SK-N-SH (cell line): ENCODE measurements at regions not wholly inside any gene's neighbourhood (a gene's known extent, or its start where the extent isn't known, plus 50 kb on each side); places are given as distances from the start of the nearest gene placed in this dataset.

Experiments
- CTCF ChIA-PET: fragments of 300-600, 350-600 bp; formaldehyde crosslinking; extraction: SDS; loops from one replicate; lab custom pipeline; 2021; lab: Yijun Ruan, JAX
- POLR2A ChIA-PET: fragments of 350-600 bp; sonication (Branson Sonifier 250); formaldehyde crosslinking; extraction: SDS; loops from one replicate; lab custom pipeline; 2020; ENCODE audit warnings: antibody characterized with exemption, inconsistent platforms; lab: Yijun Ruan, JAX
- DNase-seq: peaks from one replicate; pipeline ENCODE4 v3.0.0; 2012
- H2AFZ ChIP-seq: fragments of 200-600 bp; sonication (generic); 2 replicates; pipeline ENCODE4 v1.8.1; 2016; ENCODE audit warnings: antibody characterized with exemption, mild to moderate bottlenecking, low read depth
- H3F3A ChIP-seq: fragments of 200-600 bp; sonication (generic); replicated peaks from 2 replicates; pipeline ENCODE3; 2016; ENCODE audit warnings: antibody characterized with exemption, mild to moderate bottlenecking; ENCODE audit not compliant: insufficient read depth
- H3K27ac ChIP-seq, 2 experiments: fragments of 200-500 bp in 1 of 2; fragments of 200-600 bp in 1 of 2; sonication (Bioruptor generic) in 1 of 2; sonication (generic), shearing (Covaris generic) in 1 of 2; 2 replicates each; pipeline versions ENCODE4 v1.5.1 to v1.6.1; 2014 to 2016; ENCODE audit warnings: low read depth in 2 of 2, inconsistent platforms in 1 of 2, low read length in 1 of 2, mild to moderate bottlenecking in 1 of 2, mixed read lengths in 1 of 2
- H3K27me3 ChIP-seq: fragments of 200-600 bp; sonication (generic), shearing (Covaris generic); 2 replicates; pipeline ENCODE4 v1.6.1; 2016; ENCODE audit warnings: mixed run types; ENCODE audit not compliant: insufficient read depth
- H3K36me3 ChIP-seq, 2 experiments: fragments of 200-500 bp in 1 of 2; fragments of 200-600 bp in 1 of 2; sonication (Bioruptor generic) in 1 of 2; sonication (generic) in 1 of 2; replicated peaks in 1 of 2; 2 replicates each; pipeline versions ENCODE3 to v1.5.1; 2014 to 2016; ENCODE audit warnings: low read length in 1 of 2, mild to moderate bottlenecking in 1 of 2; ENCODE audit not compliant: insufficient read depth in 2 of 2, control insufficient read depth in 1 of 2
- H3K4me1 ChIP-seq, 2 experiments: fragments of 200-500 bp in 1 of 2; fragments of 200-600 bp in 1 of 2; sonication (Bioruptor generic) in 1 of 2; sonication (generic), shearing (Covaris generic) in 1 of 2; 2 replicates each; pipeline versions ENCODE4 v1.5.1 to v1.6.1; 2014 to 2016; ENCODE audit warnings: low read depth in 1 of 2, low read length in 1 of 2, mixed run types in 1 of 2; ENCODE audit not compliant: insufficient read depth in 2 of 2, control insufficient read depth in 1 of 2
- H3K4me2 ChIP-seq: fragments of 200-600 bp; sonication (generic), shearing (Covaris generic); 2 replicates; pipeline ENCODE4 v1.6.1; 2017; ENCODE audit warnings: mixed run types
- H3K4me3 ChIP-seq, 2 experiments: fragments of 200-500 bp in 1 of 2; fragments of 200-600 bp in 1 of 2; sonication (Bioruptor generic) in 1 of 2; sonication (generic), shearing (Covaris generic) in 1 of 2; 2 replicates each; pipeline versions ENCODE4 v1.5.1 to v1.8.1; 2014 to 2016; ENCODE audit warnings: low read depth in 2 of 2, inconsistent platforms in 1 of 2, low read length in 1 of 2, mild to moderate bottlenecking in 1 of 2, mixed read lengths in 1 of 2, moderate library complexity in 1 of 2
- H3K79me2 ChIP-seq: fragments of 200-600 bp; sonication (generic); 2 replicates; pipeline ENCODE4 v1.8.1; 2017; ENCODE audit warnings: mild to moderate bottlenecking; ENCODE audit not compliant: insufficient read depth
- H3K9ac ChIP-seq: fragments of 200-600 bp; sonication (generic); 2 replicates; pipeline ENCODE4 v1.6.1; 2017; ENCODE audit warnings: mixed run types
- H3K9me2 ChIP-seq: fragments of 200-600 bp; sonication (generic); 2 replicates; pipeline ENCODE4 v1.6.1; 2017; ENCODE audit warnings: mixed run types
- H3K9me3 ChIP-seq: fragments of 200-600 bp; sonication (generic); 2 replicates; pipeline ENCODE4 v1.6.1; 2017; ENCODE audit warnings: mixed run types, mild to moderate bottlenecking, moderate library complexity
- H4K20me1 ChIP-seq: fragments of 200-600 bp; sonication (generic); 2 replicates; pipeline ENCODE4 v1.6.1; 2017; ENCODE audit warnings: mild to moderate bottlenecking, mixed run types; ENCODE audit not compliant: insufficient read depth
- CHD2 ChIP-seq: fragments of 150-350 bp; IDR thresholded peaks from 2 replicates; pipeline ENCODE4 v1.6.1; 2018; ENCODE audit warnings: low read length; ENCODE audit not compliant: partially characterized antibody
- CTCF ChIP-seq: fragments of 200-600 bp; sonication (generic); IDR thresholded peaks from 2 replicates; pipeline ENCODE4 v1.6.1; 2017; ENCODE audit warnings: antibody characterized with exemption, mild to moderate bottlenecking, moderate library complexity
- ELF1 ChIP-seq: IDR thresholded peaks from 2 replicates; pipeline ENCODE4 v1.4.0; 2012
- EP300 ChIP-seq, 2 experiments: IDR thresholded peaks; 2 replicates each; pipeline versions ENCODE4 v1.4.0 to v1.6.1; 2012; ENCODE audit warnings: borderline replicate concordance in 1 of 2, low read depth in 1 of 2, low read length in 1 of 2
- EZH2phosphoT487 ChIP-seq: fragments of 200-600 bp; sonication (generic); IDR thresholded peaks from 2 replicates; pipeline ENCODE4 v1.6.1; 2017; ENCODE audit warnings: low read depth, mixed run types, mild to moderate bottlenecking, antibody characterized with exemption, moderate library complexity, borderline replicate concordance
- FOXM1 ChIP-seq: IDR thresholded peaks from 2 replicates; pipeline ENCODE4 v1.4.0; 2012; ENCODE audit warnings: low read depth, mild to moderate bottlenecking
- GATA2 ChIP-seq: sonication (generic); formaldehyde crosslinking; IDR thresholded peaks from 2 replicates; pipeline ENCODE4 v1.5.0; 2020; ENCODE audit warnings: mild to moderate bottlenecking, missing genetic modification reagents
- IRF3 ChIP-seq: fragments of 150-350 bp; IDR thresholded peaks from 2 replicates; pipeline ENCODE4 v1.6.1; 2016; ENCODE audit warnings: mild to moderate bottlenecking, low read depth, low read length
- JUND ChIP-seq: IDR thresholded peaks from 2 replicates; pipeline ENCODE4 v1.4.0; 2012
- MEF2A ChIP-seq: IDR thresholded peaks from 2 replicates; pipeline ENCODE4 v1.4.0; 2012; ENCODE audit warnings: low read depth, borderline replicate concordance
- MXI1 ChIP-seq: IDR thresholded peaks from 2 replicates; pipeline ENCODE4 v1.6.1; 2012; ENCODE audit warnings: mild to moderate bottlenecking, low read depth, low read length, improper control_type of control experiment
- NFIC ChIP-seq: IDR thresholded peaks from 2 replicates; pipeline ENCODE4 v1.4.0; 2012; ENCODE audit warnings: borderline replicate concordance
- RAD21 ChIP-seq: IDR thresholded peaks from 2 replicates; pipeline ENCODE4 v1.6.1; 2012; ENCODE audit warnings: mild to moderate bottlenecking, low read length
- RCOR1 ChIP-seq: fragments of 150-350 bp; IDR thresholded peaks from 2 replicates; pipeline ENCODE4 v1.6.1; 2017; ENCODE audit warnings: antibody characterized with exemption, low read length
- REST ChIP-seq: IDR thresholded peaks from 2 replicates; pipeline ENCODE4 v1.6.1; 2012; ENCODE audit warnings: mild to moderate bottlenecking, low read depth, low read length, moderate library complexity
- RFX5 ChIP-seq: IDR thresholded peaks from 2 replicates; pipeline ENCODE4 v1.6.1; 2012; ENCODE audit warnings: mild to moderate bottlenecking, improper control_type of control experiment, low read length
- RXRA ChIP-seq: IDR thresholded peaks from 2 replicates; pipeline ENCODE4 v1.4.0; 2012; ENCODE audit warnings: low read depth, mild to moderate bottlenecking, borderline replicate concordance
- TAF1 ChIP-seq: IDR thresholded peaks from 2 replicates; pipeline ENCODE4 v1.6.1; 2012; ENCODE audit warnings: low read depth, mild to moderate bottlenecking, low read length, moderate library complexity, borderline replicate concordance
- TEAD4 ChIP-seq: IDR thresholded peaks from 2 replicates; pipeline ENCODE4 v1.4.0; 2012; ENCODE audit warnings: mild to moderate bottlenecking, borderline replicate concordance; ENCODE audit not compliant: insufficient read depth
- WGBS: methylation state at CpG from one replicate; pipeline ENCODE4 v1.1.6; 2017; ENCODE audit warnings: low lambda C conversion rate; 5-methylcytosine and 5-hydroxymethylcytosine counted together

- no peaks in the 10 kb centered on the region; the same call in 1 of the 2 replicates for H3K9me3 ChIP-seq
- WGBS: 14% methylated on average over 6 of the region's 6 CpGs
Observed at GRCh38 chr5:4254736-4255135, 659.1 kb downstream of the IRX1 start.

GRCh38 chr5:4255441-4255840 lies 659.8 kb downstream of the IRX1 start:
- no peak for DNase-seq
- CTCF ChIA-PET: no interaction called here
- Histone ChIP-seq H3K27ac (no peak overlapping the region), H3K27me3 (no peaks in the 10 kb centered on the region), H3K9me2 (no peaks in the 10 kb centered on the region), H2AFZ (no peak overlapping the region), H3K4me1 (no peaks in the 10 kb centered on the region), H3K4me2 (no peak overlapping the region), H3K9ac (no peak overlapping the region), H3K4me3 (no peak overlapping the region), H3K79me2 (no peaks in the 10 kb centered on the region), H3K9me3 (no peaks in the 10 kb centered on the region; the same call in 1 of the 2 replicates), H3F3A (no peaks in the 10 kb centered on the region), H4K20me1 (no peaks in the 10 kb centered on the region), H3K36me3 (no peaks in the 10 kb centered on the region)
- WGBS: 5% methylated on average over 4 of the region's 4 CpGs
- POLR2A ChIA-PET: no interaction called here
- TF ChIP-seq TAF1 (no peak), RFX5 (no peak), MEF2A (no peak), REST (no peak), CHD2 (no peak), RAD21 (no peak), IRF3 (no peak), TEAD4 (no peak), NFIC (no peak)

More at GRCh38 chr5:4254736-4255135, 659.1 kb downstream of the IRX1 start:
- Histone ChIP-seq H3K27ac (no peak overlapping the region), H3K79me2 (no peaks in the 10 kb centered on the region), H2AFZ (no peak overlapping the region), H3F3A (no peaks in the 10 kb centered on the region), H3K9me2 (no peaks in the 10 kb centered on the region), H3K9ac (no peak overlapping the region), H3K4me3 (no peak overlapping the region), H3K4me1 (no peaks in the 10 kb centered on the region)
- ChIA-PET CTCF (no interaction called here), POLR2A (no interaction called here)
- TF ChIP-seq MXI1 (no peak), FOXM1 (no peak), RXRA (no peak), IRF3 (no peak), GATA2 (CRISPR knock-in tag) (no peak), RAD21 (no peak), ELF1 (no peak), EZH2phosphoT487 (no peak), MEF2A (no peak), TEAD4 (no peak), NFIC (no peak), RFX5 (no peak), TAF1 (no peak), CTCF (no peak), JUND (no peak), EP300 (IDR thresholded peaks at IDR 0.05; ENCODE audit: borderline replicate concordance in 1 of 2, low read depth in 1 of 2, low read length in 1 of 2) (no peak), RCOR1 (no peak)
- TF ChIP-seq, all 33 proteins: peak for 0
- Histone ChIP-seq H3K4me2 (no peak overlapping the region), H3K27me3 (no peaks in the 10 kb centered on the region), H4K20me1 (no peaks in the 10 kb centered on the region), H3K36me3 (no peaks in the 10 kb centered on the region)
- no peak for DNase-seq
